ENCODE measurements at regions not wholly inside any gene's neighbourhood (a gene's known extent, or its start where the extent isn't known, plus 50 kb on each side); places are given as distances from the start of the nearest gene placed in this dataset.

GRCh38 chr2:120423167-120423943 lies 77.4 kb downstream of the INHBB start:
- TF ChIP-seq EGR1 (IDR thresholded peaks at IDR 0.05) (no peak), TCF12 (IDR thresholded peaks at IDR 0.05; ENCODE audit: low read depth) (no peak)
